Neural crest cell (in vitro differentiated cells): ENCODE measurements at regions not wholly inside any gene's neighbourhood (a gene's known extent, or its start where the extent isn't known, plus 50 kb on each side); places are given as distances from the start of the nearest gene placed in this dataset.

Experiments
- DNase-seq: peaks from one replicate; pipeline ENCODE4 v3.0.0; 2021; ENCODE audit warnings: low read depth, mixed read lengths, low spot score
- H3K27ac Mint-ChIP-seq: one replicate; pipeline ENCODE4 v1.8.0; 2021; ENCODE audit warnings: mild to moderate bottlenecking, mixed read lengths; ENCODE audit not compliant: unreplicated experiment
- H3K27me3 Mint-ChIP-seq: 2 replicates; pipeline ENCODE4 v1.8.0; 2021; ENCODE audit warnings: low read depth, mild to moderate bottlenecking, mixed read lengths
- H3K36me3 Mint-ChIP-seq: 2 replicates; pipeline ENCODE4 v1.8.0; 2021; ENCODE audit warnings: low read depth, mild to moderate bottlenecking, mixed read lengths
- H3K4me1 Mint-ChIP-seq: 2 replicates; pipeline ENCODE4 v1.8.0; 2021; ENCODE audit warnings: mixed read lengths
- H3K4me3 Mint-ChIP-seq: one replicate; pipeline ENCODE4 v1.8.0; 2021; ENCODE audit warnings: mild to moderate bottlenecking, mixed read lengths
- H3K9me3 Mint-ChIP-seq: 2 replicates; pipeline ENCODE4 v1.8.0; 2021; ENCODE audit warnings: mixed read lengths
- TF ChIP-seq, protein P1 (sequence below): fragments of 200-600 bp; sonication (generic); conservative IDR thresholded peaks from 2 replicates; pipeline ENCODE4 v1.5.0; 2021; ENCODE audit warnings: antibody characterized with exemption, mild to moderate bottlenecking

DNA sequence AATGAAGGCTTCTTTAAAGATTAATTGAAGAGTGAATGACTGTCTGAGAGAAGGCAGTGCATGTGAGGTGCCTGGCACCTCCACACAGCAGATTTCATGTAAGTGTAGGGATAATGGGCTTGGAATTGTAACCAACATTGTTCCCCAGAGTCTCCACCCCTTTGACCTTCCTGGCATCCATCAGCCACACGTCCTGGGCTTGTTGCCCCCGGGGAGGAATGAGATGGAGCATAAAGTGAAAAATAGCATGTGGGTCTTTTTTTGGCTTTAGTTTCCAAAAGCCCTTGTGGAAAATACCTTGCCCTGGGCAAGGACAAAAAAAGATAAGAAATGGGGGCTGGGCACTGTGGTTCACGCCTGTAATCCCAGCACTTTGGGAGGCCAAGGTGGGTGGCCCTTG is 242.2 kb upstream of the ECI2 start:
- no peak overlapping the region for H3K4me3 Mint-ChIP-seq
- H3K4me1 Mint-ChIP-seq = peaks cover 13% of the 10 kb centered on the region
- H3K9me3 Mint-ChIP-seq = no peaks in the 10 kb centered on the region
- peaks cover 4% of the 10 kb centered on the region for H3K27me3 Mint-ChIP-seq
- no peak overlapping the region for H3K27ac Mint-ChIP-seq
- H3K36me3 Mint-ChIP-seq = no peaks in the 10 kb centered on the region
- no peak for DNase-seq
- TF ChIP-seq, protein P1, sequence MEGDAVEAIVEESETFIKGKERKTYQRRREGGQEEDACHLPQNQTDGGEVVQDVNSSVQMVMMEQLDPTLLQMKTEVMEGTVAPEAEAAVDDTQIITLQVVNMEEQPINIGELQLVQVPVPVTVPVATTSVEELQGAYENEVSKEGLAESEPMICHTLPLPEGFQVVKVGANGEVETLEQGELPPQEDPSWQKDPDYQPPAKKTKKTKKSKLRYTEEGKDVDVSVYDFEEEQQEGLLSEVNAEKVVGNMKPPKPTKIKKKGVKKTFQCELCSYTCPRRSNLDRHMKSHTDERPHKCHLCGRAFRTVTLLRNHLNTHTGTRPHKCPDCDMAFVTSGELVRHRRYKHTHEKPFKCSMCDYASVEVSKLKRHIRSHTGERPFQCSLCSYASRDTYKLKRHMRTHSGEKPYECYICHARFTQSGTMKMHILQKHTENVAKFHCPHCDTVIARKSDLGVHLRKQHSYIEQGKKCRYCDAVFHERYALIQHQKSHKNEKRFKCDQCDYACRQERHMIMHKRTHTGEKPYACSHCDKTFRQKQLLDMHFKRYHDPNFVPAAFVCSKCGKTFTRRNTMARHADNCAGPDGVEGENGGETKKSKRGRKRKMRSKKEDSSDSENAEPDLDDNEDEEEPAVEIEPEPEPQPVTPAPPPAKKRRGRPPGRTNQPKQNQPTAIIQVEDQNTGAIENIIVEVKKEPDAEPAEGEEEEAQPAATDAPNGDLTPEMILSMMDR = no peak

DNA sequence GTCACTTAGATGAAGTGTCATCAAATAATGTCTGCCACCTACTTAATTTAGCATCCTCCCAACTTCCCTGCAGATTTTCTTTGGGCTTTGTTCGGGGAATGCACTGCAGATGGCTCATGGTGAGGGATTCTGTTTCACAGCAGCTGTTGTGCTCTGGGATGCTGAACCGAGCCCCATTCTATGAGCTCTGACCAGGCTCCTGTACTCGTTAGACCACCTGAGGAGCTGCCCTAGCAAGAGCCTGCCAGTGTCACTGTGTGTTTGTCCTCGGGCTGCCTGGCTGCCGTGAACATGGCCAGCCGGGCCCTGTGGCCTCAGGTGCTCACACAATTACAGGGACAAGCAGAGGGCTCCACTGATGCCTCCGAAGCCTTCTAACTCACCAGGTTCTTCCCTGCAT is 238.8 kb upstream of the ECI2 start:
- no peak for DNase-seq
- Mint-ChIP-seq H3K27me3 (peaks cover 4% of the 10 kb centered on the region), H3K27ac (peak overlapping the region; percentile 83), H3K9me3 (no peaks in the 10 kb centered on the region), H3K36me3 (no peaks in the 10 kb centered on the region), H3K4me3 (no peak overlapping the region), H3K4me1 (peaks cover 13% of the 10 kb centered on the region)
- TF ChIP-seq, protein P1 = no peak

DNA sequence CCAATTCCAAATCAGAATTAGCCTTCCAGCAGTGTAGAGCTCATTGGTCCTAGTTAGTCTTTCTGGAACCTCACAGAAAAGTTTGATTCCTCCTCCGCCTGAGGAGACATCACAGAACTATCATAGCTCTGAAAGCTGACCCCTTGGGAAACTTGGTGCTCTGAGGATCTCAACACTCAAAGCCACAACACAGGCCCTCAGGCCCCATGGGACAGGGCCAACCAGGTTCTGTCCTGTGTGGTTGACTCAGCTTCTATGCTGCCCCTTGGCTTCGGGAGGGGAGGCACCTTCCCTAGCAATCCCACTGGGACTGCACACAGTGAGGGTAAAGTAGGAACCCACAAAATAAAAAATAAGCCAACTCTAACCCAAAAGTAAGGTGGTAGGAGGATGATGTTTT is 237.5 kb upstream of the ECI2 start:
- no peak for DNase-seq
- no peaks in the 10 kb centered on the region for H3K36me3 Mint-ChIP-seq
- no peak overlapping the region for H3K4me3 Mint-ChIP-seq
- peaks cover 13% of the 10 kb centered on the region for H3K4me1 Mint-ChIP-seq
- H3K27ac Mint-ChIP-seq = peak overlapping the region; percentile 40
- no peaks in the 10 kb centered on the region for H3K9me3 Mint-ChIP-seq
- peaks cover 4% of the 10 kb centered on the region for H3K27me3 Mint-ChIP-seq
- TF ChIP-seq, protein P1 = no peak

DNA sequence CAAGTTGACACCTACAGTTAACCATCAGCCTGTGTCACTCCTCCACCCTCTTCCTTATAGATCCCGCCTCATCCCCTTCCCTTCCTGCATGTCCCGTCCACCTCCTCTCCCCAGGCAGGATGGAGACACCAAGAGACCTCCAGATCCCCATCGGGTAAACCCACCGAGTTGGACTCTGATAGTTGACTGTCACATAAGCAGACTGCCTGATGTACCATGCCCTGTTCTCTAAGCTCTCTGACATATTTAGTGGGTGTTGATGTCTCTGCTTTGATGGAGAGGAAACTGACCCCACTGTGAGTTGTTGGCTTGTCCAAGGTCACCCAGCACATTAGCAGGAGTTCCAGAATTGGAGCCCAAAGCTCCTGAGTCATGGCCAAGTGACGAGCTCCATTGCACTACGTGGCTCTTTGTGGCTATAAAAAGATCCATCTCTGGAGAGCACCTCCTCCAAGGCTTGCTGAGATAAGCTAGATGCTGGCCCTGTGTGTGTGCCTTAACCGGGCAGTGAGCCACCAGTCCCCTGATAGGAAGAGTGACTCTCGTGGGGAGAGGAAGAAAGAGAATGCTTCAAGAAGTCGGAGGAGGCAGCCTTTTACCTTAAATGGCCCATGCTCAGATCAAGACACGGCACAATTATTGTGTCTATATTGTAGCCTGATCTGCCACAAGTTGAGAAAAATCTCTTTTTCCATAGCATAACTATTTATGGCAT is 236.0 kb upstream of the ECI2 start:
- Mint-ChIP-seq H3K4me1 (peaks cover 21% of the 10 kb centered on the region), H3K27me3 (peaks cover 4% of the 10 kb centered on the region), H3K36me3 (no peaks in the 10 kb centered on the region), H3K4me3 (no peak overlapping the region), H3K27ac (peak overlapping the region; percentile 72), H3K9me3 (no peaks in the 10 kb centered on the region)
- TF ChIP-seq, protein P1 = no peak
- no peak for DNase-seq

DNA sequence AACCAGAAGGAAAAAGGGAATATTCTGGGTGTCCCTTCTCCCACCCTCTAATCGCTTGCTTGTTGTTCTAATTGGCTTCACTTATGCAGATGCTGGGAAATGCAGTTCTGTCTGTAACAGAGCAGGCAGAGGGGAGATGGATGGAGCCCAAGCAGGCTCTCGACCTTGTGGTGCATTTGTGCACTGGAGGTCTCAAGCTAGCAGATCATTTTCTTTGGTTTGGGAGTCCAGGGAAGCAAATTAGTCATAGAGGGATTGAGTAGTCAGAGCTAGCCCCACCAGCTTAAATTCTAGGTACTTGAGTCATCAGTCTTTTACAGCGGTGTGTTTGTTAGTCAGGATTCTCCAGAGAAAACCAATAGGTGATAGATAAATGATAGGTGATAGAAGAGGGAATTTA is 234.7 kb upstream of the ECI2 start:
- no peak overlapping the region for H3K4me3 Mint-ChIP-seq
- DNase-seq = no peak
- H3K27ac Mint-ChIP-seq = no peak overlapping the region
- H3K9me3 Mint-ChIP-seq = no peaks in the 10 kb centered on the region
- peaks cover 22% of the 10 kb centered on the region for H3K4me1 Mint-ChIP-seq
- TF ChIP-seq, protein P1 = no peak
- no peaks in the 10 kb centered on the region for H3K36me3 Mint-ChIP-seq
- H3K27me3 Mint-ChIP-seq = peaks cover 2% of the 10 kb centered on the region
